ENCODE measurements at regions not wholly inside any gene's neighbourhood (a gene's known extent, or its start where the extent isn't known, plus 50 kb on each side); places are given as distances from the start of the nearest gene placed in this dataset.

GRCh38 chr1:193607787-193608186 is 421.4 kb upstream of the B3GALT2 start:
- no peak for DNase-seq

- no peak for DNase-seq
Measured at GRCh38 chr1:193606035-193606434, 419.6 kb upstream of the B3GALT2 start.

GRCh38 chr1:193602705-193603104 is 416.3 kb upstream of the B3GALT2 start:
- no peak for DNase-seq

GRCh38 chr1:193593147-193593885 is 406.9 kb upstream of the B3GALT2 start:
- DNase-seq = no peak

GRCh38 chr1:193592317-193592716 is 405.9 kb upstream of the B3GALT2 start:
- no peak for DNase-seq

- DNase-seq = no peak
Measured at GRCh38 chr1:193590102-193590501, 403.7 kb upstream of the B3GALT2 start.

- DNase-seq = no peak
Measured at GRCh38 chr1:193589597-193590040, 403.2 kb upstream of the B3GALT2 start.

- DNase-seq = no peak
Measured at GRCh38 chr1:193588311-193589082, 402.1 kb upstream of the B3GALT2 start.

- DNase-seq = no peak
Measured at GRCh38 chr1:193584731-193585239, 398.4 kb upstream of the B3GALT2 start.

GRCh38 chr1:193581341-193581740 is 394.9 kb upstream of the B3GALT2 start:
- DNase-seq = no peak

GRCh38 chr1:193580419-193580818 is 394.0 kb upstream of the B3GALT2 start:
- DNase-seq = no peak

- no peak for DNase-seq
Measured at GRCh38 chr1:193579323-193579722, 392.9 kb upstream of the B3GALT2 start.

GRCh38 chr1:193574913-193575312 is 388.5 kb upstream of the B3GALT2 start:
- no peak for DNase-seq

GRCh38 chr1:193569983-193570269 is 383.5 kb upstream of the B3GALT2 start:
- no peak for DNase-seq

GRCh38 chr1:193569096-193569982 is 382.9 kb upstream of the B3GALT2 start:
- DNase-seq = no peak

GRCh38 chr1:193568512-193568911 is 382.1 kb upstream of the B3GALT2 start:
- DNase-seq = no peak

GRCh38 chr1:193567937-193568336 is 381.5 kb upstream of the B3GALT2 start:
- DNase-seq = no peak

GRCh38 chr1:193566735-193567134 is 380.3 kb upstream of the B3GALT2 start:
- no peak for DNase-seq

- no peak for DNase-seq
Measured at GRCh38 chr1:193565971-193566577, 379.7 kb upstream of the B3GALT2 start.

GRCh38 chr1:193562121-193562520 is 375.7 kb upstream of the B3GALT2 start:
- no peak for DNase-seq

- no peak for DNase-seq
Measured at GRCh38 chr1:193558491-193559028, 372.1 kb upstream of the B3GALT2 start.

GRCh38 chr1:193555662-193556441 is 369.4 kb upstream of the B3GALT2 start:
- no peak for DNase-seq

Data from NCI-H1417 treated with DMSO at 0.1 percent for 48 hours (cell line).